ENCODE measurements at regions not wholly inside any gene's neighbourhood (a gene's known extent, or its start where the extent isn't known, plus 50 kb on each side); places are given as distances from the start of the nearest gene placed in this dataset.

GRCh38 chr2:222013889-222014288 lies 284.9 kb downstream of the PAX3 start:
- H3K27ac Mint-ChIP-seq: no peak overlapping the region
- no peak overlapping the region for H3K4me3 Mint-ChIP-seq
- peaks cover 22% of the 10 kb centered on the region for H3K9me3 Mint-ChIP-seq
- no peaks in the 10 kb centered on the region for H3K36me3 Mint-ChIP-seq (ENCODE audit: low read depth)
- no peaks in the 10 kb centered on the region for H3K4me1 Mint-ChIP-seq
- peaks cover 60% of the 10 kb centered on the region for H3K27me3 Mint-ChIP-seq (ENCODE audit: low read depth)
- TF ChIP-seq, protein P1, sequence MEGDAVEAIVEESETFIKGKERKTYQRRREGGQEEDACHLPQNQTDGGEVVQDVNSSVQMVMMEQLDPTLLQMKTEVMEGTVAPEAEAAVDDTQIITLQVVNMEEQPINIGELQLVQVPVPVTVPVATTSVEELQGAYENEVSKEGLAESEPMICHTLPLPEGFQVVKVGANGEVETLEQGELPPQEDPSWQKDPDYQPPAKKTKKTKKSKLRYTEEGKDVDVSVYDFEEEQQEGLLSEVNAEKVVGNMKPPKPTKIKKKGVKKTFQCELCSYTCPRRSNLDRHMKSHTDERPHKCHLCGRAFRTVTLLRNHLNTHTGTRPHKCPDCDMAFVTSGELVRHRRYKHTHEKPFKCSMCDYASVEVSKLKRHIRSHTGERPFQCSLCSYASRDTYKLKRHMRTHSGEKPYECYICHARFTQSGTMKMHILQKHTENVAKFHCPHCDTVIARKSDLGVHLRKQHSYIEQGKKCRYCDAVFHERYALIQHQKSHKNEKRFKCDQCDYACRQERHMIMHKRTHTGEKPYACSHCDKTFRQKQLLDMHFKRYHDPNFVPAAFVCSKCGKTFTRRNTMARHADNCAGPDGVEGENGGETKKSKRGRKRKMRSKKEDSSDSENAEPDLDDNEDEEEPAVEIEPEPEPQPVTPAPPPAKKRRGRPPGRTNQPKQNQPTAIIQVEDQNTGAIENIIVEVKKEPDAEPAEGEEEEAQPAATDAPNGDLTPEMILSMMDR (IDR thresholded peaks at IDR 0.05; ENCODE audit: unreplicated experiment in 3 of 3): no peak

DNA sequence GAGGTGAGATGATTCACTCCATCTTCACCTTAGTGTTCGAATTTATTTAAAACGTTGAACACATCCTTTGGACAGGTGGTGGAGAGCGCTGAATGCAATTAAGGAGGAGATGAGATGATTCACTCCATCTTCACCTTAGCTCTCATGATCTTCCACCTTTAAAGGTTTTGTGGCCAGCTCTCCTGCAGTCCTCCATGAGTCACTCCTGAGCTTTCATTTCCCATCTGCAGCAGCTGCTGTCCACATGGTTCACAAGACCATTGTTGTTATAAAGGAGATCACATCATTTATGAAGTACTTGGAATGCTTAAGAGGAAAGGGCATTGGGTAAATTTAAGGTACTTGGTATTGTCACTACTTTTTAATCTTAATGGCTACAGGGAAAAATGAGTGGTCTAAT lies 298.5 kb downstream of the PAX3 start:
- Mint-ChIP-seq H3K4me3 (no peak overlapping the region), H3K27me3 (ENCODE audit: low read depth) (peaks cover 6% of the 10 kb centered on the region), H3K36me3 (ENCODE audit: low read depth) (no peaks in the 10 kb centered on the region), H3K9me3 (peaks cover 7% of the 10 kb centered on the region), H3K27ac (no peak overlapping the region), H3K4me1 (no peaks in the 10 kb centered on the region)
- TF ChIP-seq, protein P1 (IDR thresholded peaks at IDR 0.05; ENCODE audit: unreplicated experiment in 3 of 3): no peak

GRCh38 chr2:221999717-222000116 lies 299.1 kb downstream of the PAX3 start:
- TF ChIP-seq, protein P1 (IDR thresholded peaks at IDR 0.05; ENCODE audit: unreplicated experiment in 3 of 3): no peak
- Mint-ChIP-seq H3K27ac (no peak overlapping the region), H3K4me3 (no peak overlapping the region), H3K27me3 (ENCODE audit: low read depth) (peaks cover 6% of the 10 kb centered on the region), H3K9me3 (peaks cover 10% of the 10 kb centered on the region), H3K36me3 (ENCODE audit: low read depth) (no peaks in the 10 kb centered on the region), H3K4me1 (no peaks in the 10 kb centered on the region)

GRCh38 chr2:221999166-221999565 lies 299.6 kb downstream of the PAX3 start:
- TF ChIP-seq, protein P1 (IDR thresholded peaks at IDR 0.05; ENCODE audit: unreplicated experiment in 3 of 3): no peak

GRCh38 chr2:221997683-221998082 lies 301.1 kb downstream of the PAX3 start:
- Mint-ChIP-seq H3K27ac (no peak overlapping the region), H3K36me3 (ENCODE audit: low read depth) (no peaks in the 10 kb centered on the region), H3K4me1 (no peaks in the 10 kb centered on the region), H3K9me3 (peaks cover 3% of the 10 kb centered on the region), H3K27me3 (ENCODE audit: low read depth) (peaks cover 6% of the 10 kb centered on the region), H3K4me3 (no peak overlapping the region)
- TF ChIP-seq, protein P1 (IDR thresholded peaks at IDR 0.05; ENCODE audit: unreplicated experiment in 3 of 3): no peak

More at GRCh38 chr2:221999166-221999565, 299.6 kb downstream of the PAX3 start:
- Mint-ChIP-seq H3K4me1 (no peaks in the 10 kb centered on the region), H3K36me3 (ENCODE audit: low read depth) (no peaks in the 10 kb centered on the region), H3K27me3 (ENCODE audit: low read depth) (peaks cover 6% of the 10 kb centered on the region), H3K9me3 (peaks cover 9% of the 10 kb centered on the region), H3K27ac (no peak overlapping the region), H3K4me3 (no peak overlapping the region)

GRCh38 chr2:221997100-221997499 lies 301.7 kb downstream of the PAX3 start:
- H3K36me3 Mint-ChIP-seq (ENCODE audit: low read depth): no peaks in the 10 kb centered on the region
- no peak overlapping the region for H3K4me3 Mint-ChIP-seq
- H3K4me1 Mint-ChIP-seq: no peaks in the 10 kb centered on the region
- TF ChIP-seq, protein P1 (IDR thresholded peaks at IDR 0.05; ENCODE audit: unreplicated experiment in 3 of 3): no peak
- H3K27me3 Mint-ChIP-seq (ENCODE audit: low read depth): peaks cover 6% of the 10 kb centered on the region
- no peak overlapping the region for H3K27ac Mint-ChIP-seq
- H3K9me3 Mint-ChIP-seq: peaks cover 3% of the 10 kb centered on the region

Data from nephron (organoid).